ENCODE measurements at regions not wholly inside any gene's neighbourhood (a gene's known extent, or its start where the extent isn't known, plus 50 kb on each side); places are given as distances from the start of the nearest gene placed in this dataset.

DNA sequence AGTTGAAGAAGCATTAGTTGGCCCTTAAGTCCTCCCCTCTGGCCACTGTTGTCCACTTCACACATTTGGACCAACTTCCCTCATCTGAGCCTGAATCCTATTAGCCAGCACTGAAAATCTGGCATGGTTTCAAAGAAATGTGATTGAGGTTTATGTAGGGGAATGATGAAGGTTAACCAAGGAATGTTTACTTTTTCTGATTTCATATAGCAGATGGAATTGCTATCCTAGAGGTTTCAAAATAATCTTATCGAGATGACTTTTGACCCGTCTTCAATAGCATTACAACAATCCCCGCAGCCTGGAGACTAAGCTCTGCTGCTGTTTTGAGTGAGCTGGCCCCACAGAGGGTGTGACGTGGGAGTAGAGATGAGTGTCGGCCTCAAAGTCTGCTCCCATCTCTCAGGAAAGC lies 200.8 kb upstream of the IL12A start:
- TF ChIP-seq, protein P1, sequence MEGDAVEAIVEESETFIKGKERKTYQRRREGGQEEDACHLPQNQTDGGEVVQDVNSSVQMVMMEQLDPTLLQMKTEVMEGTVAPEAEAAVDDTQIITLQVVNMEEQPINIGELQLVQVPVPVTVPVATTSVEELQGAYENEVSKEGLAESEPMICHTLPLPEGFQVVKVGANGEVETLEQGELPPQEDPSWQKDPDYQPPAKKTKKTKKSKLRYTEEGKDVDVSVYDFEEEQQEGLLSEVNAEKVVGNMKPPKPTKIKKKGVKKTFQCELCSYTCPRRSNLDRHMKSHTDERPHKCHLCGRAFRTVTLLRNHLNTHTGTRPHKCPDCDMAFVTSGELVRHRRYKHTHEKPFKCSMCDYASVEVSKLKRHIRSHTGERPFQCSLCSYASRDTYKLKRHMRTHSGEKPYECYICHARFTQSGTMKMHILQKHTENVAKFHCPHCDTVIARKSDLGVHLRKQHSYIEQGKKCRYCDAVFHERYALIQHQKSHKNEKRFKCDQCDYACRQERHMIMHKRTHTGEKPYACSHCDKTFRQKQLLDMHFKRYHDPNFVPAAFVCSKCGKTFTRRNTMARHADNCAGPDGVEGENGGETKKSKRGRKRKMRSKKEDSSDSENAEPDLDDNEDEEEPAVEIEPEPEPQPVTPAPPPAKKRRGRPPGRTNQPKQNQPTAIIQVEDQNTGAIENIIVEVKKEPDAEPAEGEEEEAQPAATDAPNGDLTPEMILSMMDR (IDR thresholded peaks at IDR 0.05): no peak
- TF ChIP-seq EP300 (IDR thresholded peaks at IDR 0.05) (no peak), POLR2A (IDR thresholded peaks at IDR 0.05) (no peak), POLR2AphosphoS5 (IDR thresholded peaks at IDR 0.05) (no peak)
- H3K4me1 ChIP-seq: peaks cover 5 to 98% (median 50%) of the 10 kb centered on the region in 3 donors
- WGBS, 2 donors (ENCODE audit: low coverage in 1 of 2): 47 to 57% methylated on average over 4 to 5 of the region's 5 CpGs
- H3K27ac ChIP-seq: peak overlapping the region; percentile 77 to 100 (median 90)
- H3K9me3 ChIP-seq: no peaks in the 10 kb centered on the region
- no peaks in the 10 kb centered on the region for H3K27me3 ChIP-seq
- H3K4me3 ChIP-seq: no peak overlapping the region
- H3K36me3 ChIP-seq: no peaks in the 10 kb centered on the region
- no peak for ATAC-seq

DNA sequence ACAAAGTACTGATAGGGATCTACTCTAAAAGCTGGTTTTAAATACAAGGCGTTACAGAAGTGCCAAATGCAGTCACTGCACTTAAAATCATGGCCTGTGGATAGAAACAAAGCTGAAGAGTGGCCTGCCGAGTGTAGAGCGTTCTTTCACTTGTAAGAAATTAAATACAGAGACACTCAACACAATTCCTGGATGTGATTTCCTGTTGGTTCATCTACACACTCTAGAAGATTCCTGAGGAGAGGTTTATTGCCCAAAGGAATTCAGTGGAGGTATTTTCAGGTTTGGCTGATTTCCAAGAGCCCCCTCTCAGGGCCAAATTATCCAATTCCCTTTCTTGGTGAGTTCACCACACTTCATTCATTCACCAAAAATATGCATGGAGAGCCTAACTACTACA lies 200.3 kb upstream of the IL12A start:
- no peak overlapping the region for H3K4me3 ChIP-seq
- TF ChIP-seq EP300 (IDR thresholded peaks at IDR 0.05): no peak
- TF ChIP-seq, protein P1 (IDR thresholded peaks at IDR 0.05): no peak
- peak; percentile 4 for TF ChIP-seq POLR2AphosphoS5 (IDR thresholded peaks at IDR 0.05)
- no peak for TF ChIP-seq POLR2A (IDR thresholded peaks at IDR 0.05)
- WGBS, 2 donors (ENCODE audit: low coverage in 1 of 2): 24 to 75% methylated on average over 2 to 3 of the region's 3 CpGs
- H3K27ac ChIP-seq: peak overlapping the region; percentile 77 to 100 (median 90)
- no peaks in the 10 kb centered on the region for H3K9me3 ChIP-seq
- H3K36me3 ChIP-seq: no peaks in the 10 kb centered on the region
- peaks cover 5 to 98% (median 50%) of the 10 kb centered on the region in 3 donors for H3K4me1 ChIP-seq
- no peak for ATAC-seq
- no peaks in the 10 kb centered on the region for H3K27me3 ChIP-seq

DNA sequence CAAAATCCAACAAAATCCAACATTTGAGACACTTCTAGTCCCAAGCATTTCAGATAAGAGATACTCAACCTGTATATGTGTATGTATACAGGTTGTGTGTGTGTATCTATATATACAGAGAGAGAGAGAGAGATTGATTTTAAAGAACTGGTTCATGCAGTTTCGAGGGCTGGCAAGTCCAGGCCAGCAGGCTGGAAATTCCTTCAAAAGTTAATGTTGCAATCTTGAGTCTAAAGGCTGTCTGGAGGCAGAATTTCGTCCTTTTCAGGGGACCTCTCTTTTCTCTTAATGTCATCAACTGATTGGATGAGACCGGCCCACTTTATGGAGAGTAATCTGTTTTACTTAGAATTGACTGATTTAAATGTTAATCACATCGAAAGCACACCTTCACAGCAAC lies 199.6 kb upstream of the IL12A start:
- H3K27ac ChIP-seq: peak overlapping the region; percentile 75 to 100 (median 90)

DNA sequence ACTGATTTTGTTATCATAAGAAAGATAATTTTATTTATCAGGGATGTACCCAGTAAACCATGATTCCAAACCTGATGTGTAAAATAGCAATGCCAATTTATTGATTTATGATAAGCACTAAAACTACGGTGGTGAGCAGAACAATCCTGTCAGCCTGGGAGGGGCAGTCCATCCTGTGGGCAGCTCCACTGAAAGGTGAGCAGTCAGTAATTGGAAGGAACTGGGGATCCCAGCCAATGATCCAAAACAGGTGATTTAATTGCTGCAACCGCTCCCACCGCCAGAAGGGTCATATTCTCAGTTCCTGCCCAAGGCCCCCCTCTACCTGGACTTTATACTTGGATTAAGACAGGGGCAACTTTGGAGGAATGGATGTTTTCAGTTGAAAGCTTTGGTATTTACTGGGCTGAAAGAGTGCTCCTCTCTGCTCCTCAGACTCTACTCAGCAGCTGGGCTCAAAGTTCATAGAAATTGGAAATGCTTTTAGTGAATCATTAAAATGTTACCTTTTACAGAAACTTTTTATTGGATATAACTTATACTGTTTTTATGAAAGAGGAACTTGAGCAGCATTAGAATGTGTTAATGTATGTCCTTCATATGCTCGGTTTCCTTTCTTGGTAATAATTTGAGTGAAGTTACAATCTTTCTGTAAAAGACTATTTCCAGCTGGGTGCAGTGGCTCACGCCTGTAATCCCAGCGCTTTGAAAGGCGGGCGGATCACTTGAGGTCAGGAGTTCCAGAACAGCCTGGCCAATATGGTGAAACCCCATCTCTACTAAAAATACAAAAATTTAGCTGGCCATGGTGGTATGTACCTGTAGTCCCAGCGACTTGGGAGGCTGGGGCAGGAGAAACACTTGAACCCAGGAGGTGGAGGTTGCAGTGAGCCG lies 198.6 kb upstream of the IL12A start:
- Histone ChIP-seq H3K36me3 (no peaks in the 10 kb centered on the region), H3K27ac (peak overlapping the region; percentile 75 to 100 (median 90)), H3K4me1 (peaks cover 10 to 100% (median 47%) of the 10 kb centered on the region in 3 donors), H3K4me3 (no peak overlapping the region), H3K27me3 (no peaks in the 10 kb centered on the region), H3K9me3 (no peaks in the 10 kb centered on the region)
- no peak for ATAC-seq
- WGBS, 2 donors (ENCODE audit: low coverage in 1 of 2): 68 to 77% methylated on average over 6 to 9 of the region's 10 CpGs
- TF ChIP-seq POLR2A (IDR thresholded peaks at IDR 0.05) (no peak), EP300 (IDR thresholded peaks at IDR 0.05) (no peak), POLR2AphosphoS5 (IDR thresholded peaks at IDR 0.05) (no peak)
- TF ChIP-seq, protein P1 (IDR thresholded peaks at IDR 0.05): no peak

More for the DNA sequence above, 199.6 kb upstream of the IL12A start:
- 74 to 75% methylated on average over 4 of the region's 4 CpGs for WGBS, 2 donors (ENCODE audit: low coverage in 1 of 2)
- ATAC-seq: no peak
- Histone ChIP-seq H3K36me3 (no peaks in the 10 kb centered on the region), H3K4me1 (peaks cover 5 to 98% (median 45%) of the 10 kb centered on the region in 3 donors), H3K27me3 (no peaks in the 10 kb centered on the region), H3K4me3 (no peak overlapping the region), H3K9me3 (no peaks in the 10 kb centered on the region)
- TF ChIP-seq POLR2A (IDR thresholded peaks at IDR 0.05) (no peak), POLR2AphosphoS5 (IDR thresholded peaks at IDR 0.05) (no peak), EP300 (IDR thresholded peaks at IDR 0.05) (no peak)
- TF ChIP-seq, protein P1 (IDR thresholded peaks at IDR 0.05): no peak

DNA sequence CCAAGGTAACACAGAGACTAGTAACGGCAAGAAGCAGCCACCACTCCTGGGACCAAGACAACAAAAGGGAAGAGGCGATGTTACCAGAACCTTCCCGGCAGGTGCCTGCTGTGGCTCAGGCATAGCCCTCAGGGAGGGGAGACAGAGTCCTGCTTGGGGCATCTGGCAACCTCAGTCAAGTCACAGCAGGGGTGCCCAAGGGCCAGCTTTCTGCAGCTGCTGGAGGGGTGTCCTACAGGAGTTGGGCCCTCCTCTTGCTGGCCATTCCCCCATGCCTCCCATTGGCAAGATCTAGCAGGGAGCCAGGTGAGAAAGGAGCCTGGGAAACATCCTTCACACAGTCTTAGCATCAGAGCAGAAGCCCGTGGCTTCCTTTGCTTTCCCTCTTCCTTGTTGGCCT lies 197.3 kb upstream of the IL12A start:
- TF ChIP-seq POLR2AphosphoS5 (IDR thresholded peaks at IDR 0.05): no peak
- TF ChIP-seq, protein P1 (IDR thresholded peaks at IDR 0.05): no peak
- no peak for TF ChIP-seq EP300 (IDR thresholded peaks at IDR 0.05)
- no peak for TF ChIP-seq POLR2A (IDR thresholded peaks at IDR 0.05)
- Histone ChIP-seq H3K4me1 (peaks cover 22 to 100% (median 57%) of the 10 kb centered on the region in 3 donors), H3K4me3 (no peak overlapping the region), H3K27me3 (no peaks in the 10 kb centered on the region), H3K36me3 (no peaks in the 10 kb centered on the region), H3K9me3 (no peaks in the 10 kb centered on the region), H3K27ac (peak overlapping the region; percentile 86 to 100 (median 94))
- ATAC-seq: no peak
- WGBS, 2 donors (ENCODE audit: low coverage in 1 of 2): 17 to 57% methylated on average over 1 to 4 of the region's 4 CpGs

All from gastroesophageal sphincter (tissue), 4 donors.